BJ (cell line): ENCODE measurements at regions not wholly inside any gene's neighbourhood (a gene's known extent, or its start where the extent isn't known, plus 50 kb on each side); places are given as distances from the start of the nearest gene placed in this dataset.

Experiments used
- CTCF ChIA-PET: fragments of 350-600 bp; formaldehyde crosslinking; extraction: SDS; loops from one replicate; lab custom pipeline; 2021; ENCODE audit warnings: antibody characterized with exemption, inconsistent platforms; lab: Yijun Ruan, JAX
- POLR2A ChIA-PET: fragments of 300-600 bp; sonication (Branson Sonifier 250); formaldehyde crosslinking; extraction: SDS; loops from one replicate; lab custom pipeline; 2021; ENCODE audit warnings: antibody characterized with exemption; lab: Charles Lee
- DNase-seq: peaks from one replicate; pipeline ENCODE4 v3.0.0-alpha.2; 2011; ENCODE audit warnings: low read depth
- H3K27me3 ChIP-seq: 2 replicates; pipeline ENCODE4 v1.6.0; 2011; ENCODE audit warnings: low read length; ENCODE audit not compliant: control insufficient read depth, insufficient read depth
- H3K36me3 ChIP-seq: 2 replicates; pipeline ENCODE4 v1.5.1; 2011; ENCODE audit warnings: low read length; ENCODE audit not compliant: control insufficient read depth, insufficient read depth
- H3K4me3 ChIP-seq: 2 replicates; pipeline ENCODE4 v1.5.1; 2011; ENCODE audit warnings: low read depth, mild to moderate bottlenecking, control low read depth, low read length
- CTCF ChIP-seq: IDR thresholded peaks from 2 replicates; pipeline ENCODE4 v1.5.1; 2011; ENCODE audit warnings: low read depth, mild to moderate bottlenecking, control low read depth, inconsistent platforms, low read length, moderate library complexity; ENCODE audit not compliant: insufficient read depth

GRCh38 chr15:95868450-95868849 is 462.1 kb upstream of the NR2F2 start:
- ChIA-PET POLR2A (no interaction called here), CTCF (no interaction called here)
- Histone ChIP-seq H3K27me3 (no peaks in the 10 kb centered on the region), H3K36me3 (no peaks in the 10 kb centered on the region), H3K4me3 (no peak overlapping the region)
- TF ChIP-seq CTCF = no peak
- DNase-seq = no peak

GRCh38 chr15:95868970-95869369 is 461.5 kb upstream of the NR2F2 start:
- CTCF ChIA-PET = interaction anchor here (1.9 kb wide), 1 partner anchor 11 kb away, joined by 6 read pairs; no protein-coding TSS in a partner anchor
- no peak for DNase-seq

DNA sequence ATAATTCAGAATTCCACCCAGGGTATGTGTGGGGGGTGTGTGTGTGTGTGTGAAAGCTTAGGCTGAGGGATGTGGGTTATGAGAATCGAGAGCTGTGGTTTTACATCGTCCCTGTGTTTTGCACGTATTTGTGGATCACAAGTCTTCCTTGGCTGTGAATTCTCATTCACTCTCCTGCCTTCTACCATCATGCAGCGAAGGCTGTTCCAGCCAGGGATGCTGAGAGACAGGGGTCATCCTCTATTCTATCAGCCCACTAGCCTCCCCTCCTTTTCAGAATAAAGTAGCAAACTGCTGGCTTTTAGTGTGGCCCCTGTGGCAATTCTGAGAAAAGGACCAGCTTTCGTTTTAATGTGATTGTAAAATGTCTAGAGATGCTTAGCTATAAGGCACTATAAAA is 460.6 kb upstream of the NR2F2 start:
- CTCF ChIA-PET = interaction anchor here (1.9 kb wide), 1 partner anchor 12 kb away, joined by 6 read pairs; no protein-coding TSS in a partner anchor
- no peak overlapping the region for H3K4me3 ChIP-seq
- TF ChIP-seq CTCF = no peak
- POLR2A ChIA-PET = no interaction called here
- DNase-seq = no peak
- H3K36me3 ChIP-seq = no peaks in the 10 kb centered on the region
- H3K27me3 ChIP-seq = no peaks in the 10 kb centered on the region

More at GRCh38 chr15:95868970-95869369, 461.5 kb upstream of the NR2F2 start:
- Histone ChIP-seq H3K4me3 (no peak overlapping the region), H3K36me3 (no peaks in the 10 kb centered on the region), H3K27me3 (no peaks in the 10 kb centered on the region)
- POLR2A ChIA-PET = no interaction called here
- no peak for TF ChIP-seq CTCF

- CTCF ChIA-PET = interaction anchor here (0.5 to 0.9 kb wide), 3 partner anchors 358 to 609 kb away, joined by 3 read pairs; no protein-coding TSS in a partner anchor
- DNase-seq = peak; percentile 27
- TF ChIP-seq CTCF = no peak
These were observed 458.1 kb upstream of the NR2F2 start for GRCh38 chr15:95872366-95872771.

GRCh38 chr15:95874637-95875036 is 455.9 kb upstream of the NR2F2 start:
- H3K27me3 ChIP-seq = no peaks in the 10 kb centered on the region
- no peak for DNase-seq
- TF ChIP-seq CTCF = no peak
- no peaks in the 10 kb centered on the region for H3K36me3 ChIP-seq
- H3K4me3 ChIP-seq = no peak overlapping the region
- ChIA-PET CTCF (interaction anchor here (0.6 kb wide), 1 partner anchor 595 kb away, joined by 5 read pairs; no protein-coding TSS in a partner anchor), POLR2A (interaction anchor here (0.8 kb wide), 1 partner anchor 598 kb away, joined by 3 read pairs; no protein-coding TSS in a partner anchor)

More at GRCh38 chr15:95872366-95872771, 458.1 kb upstream of the NR2F2 start:
- H3K4me3 ChIP-seq = no peak overlapping the region
- H3K36me3 ChIP-seq = no peaks in the 10 kb centered on the region
- no peaks in the 10 kb centered on the region for H3K27me3 ChIP-seq
- POLR2A ChIA-PET = no interaction called here
